ENCODE measurements at regions not wholly inside any gene's neighbourhood (a gene's known extent, or its start where the extent isn't known, plus 50 kb on each side); places are given as distances from the start of the nearest gene placed in this dataset.

- TF ChIP-seq TAF1 (IDR thresholded peaks at IDR 0.05; ENCODE audit: low read depth, low read length) = no peak
- TF ChIP-seq POLR2A (IDR thresholded peaks at IDR 0.05; ENCODE audit: low read depth, low read length) = no peak
- TF ChIP-seq POLR2AphosphoS5 (IDR thresholded peaks at IDR 0.05; ENCODE audit: low read depth, low read length) = no peak
- TF ChIP-seq SPI1 (IDR thresholded peaks at IDR 0.05; ENCODE audit: low read depth, low read length) = no peak
Observed at GRCh38 chr11:69369210-69369825, 75.4 kb downstream of the MYEOV start.

All from GM12891 (cell line).